Endodermal cell (in vitro differentiated cells): ENCODE measurements at regions not wholly inside any gene's neighbourhood (a gene's known extent, or its start where the extent isn't known, plus 50 kb on each side); places are given as distances from the start of the nearest gene placed in this dataset.

Experiments
- DNase-seq: peaks from one replicate; pipeline ENCODE4 v3.0.0-alpha.2; 2017
- H3K27ac ChIP-seq: 2 replicates; pipeline ENCODE4 v1.5.1; 2013; ENCODE audit warnings: mild to moderate bottlenecking, low read depth, low read length, moderate library complexity
- H3K27me3 ChIP-seq: 2 replicates; pipeline ENCODE4 v1.6.1; 2013; ENCODE audit warnings: mild to moderate bottlenecking, low read length, moderate library complexity; ENCODE audit not compliant: insufficient read depth, control insufficient read depth, poor library complexity, severe bottlenecking
- H3K36me3 ChIP-seq: 2 replicates; pipeline ENCODE4 v1.7.0; 2013; ENCODE audit warnings: mild to moderate bottlenecking, low read length, moderate library complexity; ENCODE audit not compliant: control insufficient read depth, insufficient read depth
- H3K4me1 ChIP-seq: one replicate; pipeline ENCODE4 v1.7.0; 2013; ENCODE audit warnings: low read length; ENCODE audit not compliant: control insufficient read depth, insufficient read depth
- H3K4me3 ChIP-seq: 2 replicates; pipeline ENCODE4 v1.5.1; 2013; ENCODE audit warnings: mild to moderate bottlenecking, low read length, moderate library complexity
- H3K9ac ChIP-seq: 2 replicates; pipeline ENCODE4 v1.6.1; 2013; ENCODE audit warnings: mild to moderate bottlenecking, low read length, moderate library complexity; ENCODE audit not compliant: poor library complexity, severe bottlenecking; ENCODE audit errors: extremely low read depth
- H3K9me3 ChIP-seq: 2 replicates; pipeline ENCODE4 v1.6.1; 2013; ENCODE audit warnings: mild to moderate bottlenecking, low read length, moderate library complexity; ENCODE audit not compliant: control insufficient read depth
- H3K27ac Mint-ChIP-seq: 2 replicates; pipeline ENCODE4 v1.8.0; 2020; ENCODE audit warnings: mixed read lengths
- H3K27me3 Mint-ChIP-seq: 2 replicates; pipeline ENCODE4 v1.8.0; 2021; ENCODE audit warnings: mild to moderate bottlenecking, mixed read lengths; ENCODE audit not compliant: insufficient read depth
- H3K36me3 Mint-ChIP-seq: 2 replicates; pipeline ENCODE4 v1.8.0; 2020; ENCODE audit warnings: low read depth, mixed read lengths
- H3K4me1 Mint-ChIP-seq: 2 replicates; pipeline ENCODE4 v1.8.0; 2020; ENCODE audit warnings: mixed read lengths
- H3K4me3 Mint-ChIP-seq: 2 replicates; pipeline ENCODE4 v1.8.0; 2020; ENCODE audit warnings: mild to moderate bottlenecking, moderate library complexity, mixed read lengths
- H3K9me3 Mint-ChIP-seq: 2 replicates; pipeline ENCODE4 v1.8.0; 2020; ENCODE audit warnings: mild to moderate bottlenecking, mixed read lengths
- CTCF ChIP-seq: fragments of 200-600 bp; sonication (generic); conservative IDR thresholded peaks from 2 replicates; pipeline ENCODE4 v1.5.0; 2021; ENCODE audit warnings: antibody characterized with exemption, mild to moderate bottlenecking
- whole genome bisulfite sequencing, 2 experiments: methylation state at CpG; one replicate each; pipeline versions ENCODE4 v1.1.5 to v1.1.7; 2013; ENCODE audit warnings: missing lambda C conversion rate in 2 of 2, mixed read lengths in 1 of 2; ENCODE audit not compliant: insufficient coverage in 1 of 2, insufficient read length in 1 of 2; 5-methylcytosine and 5-hydroxymethylcytosine counted together

DNA sequence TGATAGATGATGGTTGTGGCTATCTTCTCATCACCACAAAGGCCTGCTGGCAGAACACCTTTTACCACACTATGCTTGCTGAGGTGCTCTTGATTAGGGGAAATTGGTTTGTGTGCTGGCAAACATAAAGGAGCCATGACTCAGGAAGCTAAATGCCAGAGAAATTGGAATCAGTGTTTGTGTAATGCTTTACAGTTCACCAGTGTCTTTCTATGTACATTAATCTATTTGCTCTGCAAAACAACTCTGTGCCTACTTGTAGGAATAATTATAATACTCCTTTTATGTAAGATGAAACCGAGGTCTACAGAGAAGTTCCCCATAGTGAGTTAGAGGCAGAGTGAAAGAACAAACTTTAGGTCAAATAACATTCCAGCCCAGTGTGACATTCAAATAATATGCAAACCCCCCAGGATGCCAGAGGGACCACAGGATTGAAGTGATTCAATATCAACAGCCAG lies 390.5 kb upstream of the HTR2A start:
- H3K27ac Mint-ChIP-seq = no peak overlapping the region
- no peak overlapping the region for H3K9ac ChIP-seq
- H3K36me3 ChIP-seq = no peaks in the 10 kb centered on the region
- no peak overlapping the region for H3K4me3 ChIP-seq
- peaks cover 8% of the 10 kb centered on the region for H3K4me1 Mint-ChIP-seq
- H3K27me3 Mint-ChIP-seq = no peaks in the 10 kb centered on the region
- DNase-seq = no peak
- H3K9me3 Mint-ChIP-seq = no peaks in the 10 kb centered on the region
- no peak overlapping the region for H3K27ac ChIP-seq
- H3K4me3 Mint-ChIP-seq = no peak overlapping the region
- no peaks in the 10 kb centered on the region for H3K4me1 ChIP-seq
- no CpG with 5 or more reads among the region's 1 CpG for WGBS, 2 experiments
- no peak for TF ChIP-seq CTCF
- no peaks in the 10 kb centered on the region for H3K27me3 ChIP-seq
- H3K9me3 ChIP-seq = no peaks in the 10 kb centered on the region
- H3K36me3 Mint-ChIP-seq = no peaks in the 10 kb centered on the region

DNA sequence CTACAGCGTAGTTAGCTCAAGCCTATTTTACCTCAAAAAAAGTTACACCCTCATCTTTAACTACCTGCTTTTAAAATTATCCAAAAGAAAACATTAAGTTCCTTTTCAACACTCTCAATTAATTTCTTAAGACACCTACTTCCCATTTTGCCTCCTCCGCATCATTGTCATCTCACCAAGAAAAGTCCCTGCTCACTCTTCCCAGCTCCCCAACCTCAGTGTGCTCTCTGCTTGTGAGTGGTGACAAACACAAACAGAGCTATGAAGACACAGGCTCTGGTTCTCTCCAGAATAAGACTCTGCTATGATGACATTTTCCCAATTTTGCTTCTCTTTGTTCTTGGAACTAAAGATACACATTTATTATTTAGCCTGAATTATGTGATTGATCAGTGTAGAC lies 385.1 kb upstream of the HTR2A start:
- Mint-ChIP-seq H3K27me3 (no peaks in the 10 kb centered on the region), H3K36me3 (no peaks in the 10 kb centered on the region), H3K4me1 (peaks cover 2% of the 10 kb centered on the region), H3K4me3 (no peak overlapping the region), H3K9me3 (no peaks in the 10 kb centered on the region), H3K27ac (no peak overlapping the region)
- no peak overlapping the region for H3K9ac ChIP-seq
- WGBS, 2 experiments = 95 to 100% methylated on average over 2 of the region's 2 CpGs
- TF ChIP-seq CTCF = no peak
- H3K36me3 ChIP-seq = no peaks in the 10 kb centered on the region
- H3K4me1 ChIP-seq = no peaks in the 10 kb centered on the region
- no peak for DNase-seq
- no peak overlapping the region for H3K27ac ChIP-seq
- no peaks in the 10 kb centered on the region for H3K27me3 ChIP-seq
- H3K9me3 ChIP-seq = no peaks in the 10 kb centered on the region
- H3K4me3 ChIP-seq = no peak overlapping the region

DNA sequence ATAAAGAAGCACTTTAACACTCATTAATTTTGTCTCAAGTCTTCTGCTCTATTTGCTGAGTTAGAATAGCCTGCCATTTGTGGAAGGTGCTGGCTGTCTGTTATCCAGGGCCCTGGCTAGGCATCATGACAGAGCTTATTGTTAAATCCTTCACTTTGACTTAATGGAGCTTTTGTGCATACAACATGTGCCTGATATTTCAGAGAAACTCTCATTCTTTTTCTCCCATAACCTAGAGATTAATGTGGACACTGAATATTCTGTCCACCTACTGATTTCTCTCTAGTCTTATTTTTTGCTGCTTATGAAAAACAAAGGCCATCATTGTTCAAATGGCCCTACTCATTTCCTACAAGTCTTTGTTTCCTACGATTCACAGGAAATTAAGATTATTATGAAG lies 383.1 kb upstream of the HTR2A start:
- no peaks in the 10 kb centered on the region for H3K27me3 Mint-ChIP-seq

More for the DNA sequence above, 383.1 kb upstream of the HTR2A start:
- no peak for DNase-seq
- Histone ChIP-seq H3K4me3 (no peak overlapping the region), H3K4me1 (no peaks in the 10 kb centered on the region), H3K27me3 (no peaks in the 10 kb centered on the region), H3K27ac (no peak overlapping the region), H3K9ac (no peak overlapping the region), H3K36me3 (no peaks in the 10 kb centered on the region), H3K9me3 (no peaks in the 10 kb centered on the region)
- Mint-ChIP-seq H3K27ac (no peak overlapping the region), H3K4me3 (no peak overlapping the region), H3K36me3 (no peaks in the 10 kb centered on the region), H3K9me3 (no peaks in the 10 kb centered on the region), H3K4me1 (no peaks in the 10 kb centered on the region)
- TF ChIP-seq CTCF = no peak
- no CpG with 5 or more reads among the region's 1 CpG for WGBS, 2 experiments
